HEK293T (cell line): ENCODE measurements at regions not wholly inside any gene's neighbourhood (a gene's known extent, or its start where the extent isn't known, plus 50 kb on each side); places are given as distances from the start of the nearest gene placed in this dataset.
"Not testable (repeated sequence)": the region's sequence is repeated elsewhere in the genome, so short reads cannot be mapped to it uniquely, and the experiment has no call there.

Experiments
- CTCF ChIA-PET: fragments of 350-600 bp; formaldehyde crosslinking; extraction: SDS; loops from one replicate; lab custom pipeline; 2021; ENCODE audit warnings: antibody characterized with exemption, inconsistent platforms; lab: Yijun Ruan, JAX
- POLR2A ChIA-PET: fragments of 350-600 bp; formaldehyde crosslinking; extraction: SDS; loops from one replicate; lab custom pipeline; 2020; ENCODE audit warnings: antibody characterized with exemption, inconsistent platforms; lab: Yijun Ruan, JAX
- DNase-seq: peaks from one replicate; pipeline ENCODE4 v3.0.0; 2012; ENCODE audit warnings: mixed read lengths; ENCODE audit errors: extremely low spot score
- ARNT ChIP-seq: fragments of 450-650 bp; IDR thresholded peaks from 2 replicates; pipeline ENCODE4 v1.6.1; 2017; ENCODE audit warnings: mild to moderate bottlenecking
- BHLHE40 ChIP-seq: fragments of 450-650 bp; IDR thresholded peaks from 2 replicates; pipeline ENCODE4 v1.6.1; 2016; ENCODE audit warnings: mild to moderate bottlenecking, moderate library complexity, borderline replicate concordance
- CTBP1 ChIP-seq: fragments of 450-650 bp; IDR thresholded peaks from 2 replicates; pipeline ENCODE4 v1.6.1; 2016; ENCODE audit warnings: borderline replicate concordance
- ELF4 ChIP-seq: fragments of 450-650 bp; IDR thresholded peaks from 2 replicates; pipeline ENCODE4 v1.6.1; 2017; ENCODE audit warnings: antibody characterized with exemption
- FOXA1 ChIP-seq: fragments of 450-650 bp; IDR thresholded peaks from 2 replicates; pipeline ENCODE4 v1.6.1; 2016; ENCODE audit warnings: mild to moderate bottlenecking
- FOXK2 ChIP-seq: fragments of 450-650 bp; IDR thresholded peaks from 2 replicates; pipeline ENCODE4 v1.6.1; 2016; ENCODE audit warnings: mild to moderate bottlenecking
- FOXM1 ChIP-seq: fragments of 450-650 bp; IDR thresholded peaks from 2 replicates; pipeline ENCODE4 v1.6.1; 2017; ENCODE audit warnings: mild to moderate bottlenecking, borderline replicate concordance
- HDGF ChIP-seq: fragments of 450-650 bp; IDR thresholded peaks from 2 replicates; pipeline ENCODE4 v1.6.1; 2017; ENCODE audit warnings: antibody characterized with exemption, borderline replicate concordance
- L3MBTL2 ChIP-seq: fragments of 450-650 bp; conservative IDR thresholded peaks from 2 replicates; pipeline ENCODE4 v1.6.1; 2016; ENCODE audit warnings: mild to moderate bottlenecking
- LEF1 ChIP-seq: fragments of 450-650 bp; IDR thresholded peaks from 2 replicates; pipeline ENCODE4 v1.6.1; 2017; ENCODE audit warnings: mild to moderate bottlenecking, borderline replicate concordance
- NFRKB ChIP-seq: fragments of 450-650 bp; IDR thresholded peaks from 2 replicates; pipeline ENCODE4 v1.6.1; 2016; ENCODE audit warnings: mild to moderate bottlenecking, moderate library complexity
- PKNOX1 ChIP-seq: fragments of 450-650 bp; IDR thresholded peaks from 2 replicates; pipeline ENCODE4 v1.6.1; 2016
- SP1 ChIP-seq: fragments of 450-650 bp; IDR thresholded peaks from 2 replicates; pipeline ENCODE4 v1.6.1; 2017
- SUZ12 ChIP-seq: fragments of 450-650 bp; IDR thresholded peaks from 2 replicates; pipeline ENCODE4 v1.6.1; 2016; ENCODE audit warnings: mild to moderate bottlenecking
- TARDBP ChIP-seq: fragments of 450-650 bp; IDR thresholded peaks from 2 replicates; pipeline ENCODE4 v1.6.1; 2016
- ZNF384 ChIP-seq: fragments of 450-650 bp; IDR thresholded peaks from 2 replicates; pipeline ENCODE4 v1.6.1; 2016

GRCh38 chr10:45104674-45105073 lies 104.0 kb downstream of the ZNF22 start:
- CTCF ChIA-PET = no interaction called here
- DNase-seq = no peak
- POLR2A ChIA-PET = no interaction called here
- TF ChIP-seq FOXA1 = no peak
- no peak for TF ChIP-seq SP1
- TF ChIP-seq ARNT = no peak
- TF ChIP-seq LEF1 = no peak
- no peak for TF ChIP-seq CTBP1
- no peak for TF ChIP-seq NFRKB
- TF ChIP-seq ELF4 = no peak
- no peak for TF ChIP-seq SUZ12
- TF ChIP-seq L3MBTL2 = no peak
- no peak for TF ChIP-seq BHLHE40

DNA sequence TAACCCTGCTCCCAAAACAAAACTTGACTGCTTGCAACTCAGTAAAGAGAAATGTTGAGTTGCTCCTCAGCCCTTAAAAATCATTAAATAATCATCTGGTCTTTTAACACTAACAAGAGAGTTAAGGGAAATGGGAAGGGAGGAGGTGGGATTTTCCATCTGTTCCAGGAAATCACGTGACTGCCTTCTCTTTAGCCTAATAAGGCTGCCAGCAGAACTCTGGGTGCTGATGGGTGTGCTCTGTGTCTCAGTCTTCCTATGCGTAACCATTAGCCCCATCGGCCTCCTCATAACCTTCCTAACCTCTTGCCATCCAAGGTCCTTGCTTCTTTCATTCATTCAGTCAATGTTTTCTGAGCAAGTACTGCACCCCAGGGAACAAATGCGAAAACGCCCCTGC lies 104.6 kb downstream of the ZNF22 start:
- CTCF ChIA-PET, POLR2A ChIA-PET, DNase-seq: not testable (repeated sequence)

- DNase-seq = no peak
- no peak for TF ChIP-seq PKNOX1
- TF ChIP-seq FOXM1 = no peak
- TF ChIP-seq SP1 = no peak
- no peak for TF ChIP-seq TARDBP
- no peak for TF ChIP-seq BHLHE40
- no peak for TF ChIP-seq HDGF
- no peak for TF ChIP-seq ARNT
- no peak for TF ChIP-seq SUZ12
- TF ChIP-seq FOXK2 = no peak
- no peak for TF ChIP-seq FOXA1
- TF ChIP-seq NFRKB = no peak
- TF ChIP-seq ZNF384 = no peak
- no peak for TF ChIP-seq CTBP1
- TF ChIP-seq L3MBTL2 = no peak
- no peak for TF ChIP-seq LEF1
- no peak for TF ChIP-seq ELF4
- ChIA-PET CTCF (no interaction called here), POLR2A (no interaction called here)
Measured at GRCh38 chr10:45106236-45106856, 105.6 kb downstream of the ZNF22 start.

- CTCF ChIA-PET = no interaction called here
- POLR2A ChIA-PET = no interaction called here
- DNase-seq = no peak
- TF ChIP-seq SUZ12 (no peak), TARDBP (no peak), SP1 (no peak), BHLHE40 (no peak), L3MBTL2 (no peak), ARNT (no peak), FOXM1 (no peak), ELF4 (no peak), FOXA1 (no peak), PKNOX1 (no peak), HDGF (no peak), NFRKB (no peak), FOXK2 (no peak), LEF1 (no peak), ZNF384 (no peak), CTBP1 (no peak)
Measured at GRCh38 chr10:45111509-45111908, 110.8 kb downstream of the ZNF22 start.

DNA sequence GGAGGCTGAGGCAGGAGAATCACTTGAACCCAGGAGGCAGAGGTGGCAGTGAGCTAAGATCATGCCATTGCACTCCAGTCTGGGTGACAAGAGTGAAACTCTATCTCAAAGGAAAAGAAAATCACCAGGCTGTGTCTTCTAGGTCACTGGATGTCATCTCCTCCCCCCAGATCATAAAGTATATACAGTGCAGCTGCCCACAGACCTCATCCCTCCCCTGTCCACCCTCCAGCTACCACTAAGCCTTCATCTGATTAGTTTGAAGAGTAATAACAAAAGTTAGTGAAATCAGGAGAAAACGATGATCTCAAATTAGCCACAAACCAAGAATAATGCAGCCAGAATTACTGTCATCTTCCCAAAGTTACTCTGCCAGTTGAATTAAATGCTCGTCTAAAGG lies 117.2 kb downstream of the ZNF22 start:
- DNase-seq, CTCF ChIA-PET, POLR2A ChIA-PET: not testable (repeated sequence)

GRCh38 chr10:45118929-45119328 lies 118.2 kb downstream of the ZNF22 start:
- TF ChIP-seq NFRKB = no peak
- TF ChIP-seq PKNOX1 = no peak
- no peak for TF ChIP-seq LEF1
- TF ChIP-seq FOXM1 = no peak
- no peak for TF ChIP-seq CTBP1
- no peak for TF ChIP-seq ARNT
- no peak for TF ChIP-seq SP1
- TF ChIP-seq FOXA1 = no peak
- no peak for TF ChIP-seq L3MBTL2
- no peak for TF ChIP-seq HDGF
- no peak for TF ChIP-seq ELF4
- no peak for TF ChIP-seq ZNF384
- TF ChIP-seq SUZ12 = no peak
- TF ChIP-seq BHLHE40 = no peak
- TF ChIP-seq TARDBP = no peak
- TF ChIP-seq FOXK2 = no peak
- no peak for DNase-seq
- ChIA-PET CTCF (no interaction called here), POLR2A (no interaction called here)

GRCh38 chr10:45122180-45122860 lies 121.6 kb downstream of the ZNF22 start:
- POLR2A ChIA-PET, DNase-seq, CTCF ChIA-PET: not testable (repeated sequence)
